Nucleus accumbens (tissue), 56 donors: ENCODE measurements at regions not wholly inside any gene's neighbourhood (a gene's known extent, or its start where the extent isn't known, plus 50 kb on each side); places are given as distances from the start of the nearest gene placed in this dataset.
"Not testable (repeated sequence)": the region's sequence is repeated elsewhere in the genome, so short reads cannot be mapped to it uniquely, and the experiment has no call there.

ENCODE experiments used
- DNase-seq, 56 donors: peaks; one replicate each; lab custom pipeline; 2025; lab: John Stamatoyannopoulos, UW

- no peak for DNase-seq
Observed at GRCh38 chr3:74978684-74979083, 364.2 kb upstream of the CNTN3 start.

GRCh38 chr3:74985028-74985904, 370.8 kb upstream of the CNTN3 start:
- not testable (repeated sequence) for DNase-seq

- no peak for DNase-seq
Observed at GRCh38 chr3:74988095-74988494, 373.6 kb upstream of the CNTN3 start.

- DNase-seq: no peak
Observed at GRCh38 chr3:74992898-74993297, 378.4 kb upstream of the CNTN3 start.

GRCh38 chr3:75001330-75001729, 386.9 kb upstream of the CNTN3 start:
- DNase-seq: no peak

- DNase-seq: no peak
Observed at GRCh38 chr3:75012791-75013331, 398.4 kb upstream of the CNTN3 start.

GRCh38 chr3:75014008-75014407, 399.5 kb upstream of the CNTN3 start:
- DNase-seq: no peak

- no peak for DNase-seq
Observed at GRCh38 chr3:75015280-75015679, 400.8 kb upstream of the CNTN3 start.

GRCh38 chr3:75035146-75035545, 420.7 kb upstream of the CNTN3 start:
- DNase-seq: no peak

- no peak for DNase-seq
Observed at GRCh38 chr3:75042941-75043340, 428.5 kb upstream of the CNTN3 start.

- DNase-seq: no peak
Observed at GRCh38 chr3:75048650-75049049, 434.2 kb upstream of the CNTN3 start.

GRCh38 chr3:75049533-75049932, 435.1 kb upstream of the CNTN3 start:
- DNase-seq: no peak

- DNase-seq: no peak
Observed at GRCh38 chr3:75059120-75059519, 444.7 kb upstream of the CNTN3 start.

- no peak for DNase-seq
Observed at GRCh38 chr3:75061806-75062205, 447.3 kb upstream of the CNTN3 start.

GRCh38 chr3:75075158-75075557, 460.7 kb upstream of the CNTN3 start:
- DNase-seq: no peak

- DNase-seq: no peak
Observed at GRCh38 chr3:75076481-75076880, 462.0 kb upstream of the CNTN3 start.

- no peak for DNase-seq
Observed at GRCh38 chr3:75078290-75078689, 463.8 kb upstream of the CNTN3 start.

- no peak for DNase-seq
Observed at GRCh38 chr3:75082845-75083244, 468.4 kb upstream of the CNTN3 start.

- DNase-seq: no peak
Observed at GRCh38 chr3:75089841-75090240, 475.4 kb upstream of the CNTN3 start.

GRCh38 chr3:75101329-75102147, 487.1 kb upstream of the CNTN3 start:
- no peak for DNase-seq

GRCh38 chr3:75110741-75111140, 496.3 kb upstream of the CNTN3 start:
- DNase-seq: peak in 8 of 56 donors; percentile 3 to 13 (median 8)
